ENCODE measurements at regions not wholly inside any gene's neighbourhood (a gene's known extent, or its start where the extent isn't known, plus 50 kb on each side); places are given as distances from the start of the nearest gene placed in this dataset.
A peak's percentile ranks its signal among the peaks of the same experiment; 100 is the strongest.

DNA sequence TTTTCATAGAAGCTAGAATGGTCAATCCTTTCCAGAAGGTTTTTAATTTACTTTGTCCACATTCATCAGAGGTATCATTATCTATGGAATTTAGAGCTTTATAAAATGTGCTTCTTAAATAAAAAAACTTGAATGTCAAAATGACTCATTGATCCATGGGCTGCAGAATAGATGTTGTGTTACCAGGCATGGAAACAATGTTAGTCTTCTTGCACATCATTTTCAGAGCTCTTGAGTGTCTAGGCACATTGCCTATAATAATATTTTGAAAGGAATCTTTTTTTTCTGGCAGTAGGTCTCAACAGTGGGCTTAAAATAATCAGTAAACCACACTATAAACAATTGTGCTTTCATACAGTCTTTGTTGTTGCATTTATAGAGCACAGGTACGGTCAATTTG lies 200.3 kb downstream of the FAT4 start:
- no peak for DNase-seq (ENCODE audit: low spot score)

DNA sequence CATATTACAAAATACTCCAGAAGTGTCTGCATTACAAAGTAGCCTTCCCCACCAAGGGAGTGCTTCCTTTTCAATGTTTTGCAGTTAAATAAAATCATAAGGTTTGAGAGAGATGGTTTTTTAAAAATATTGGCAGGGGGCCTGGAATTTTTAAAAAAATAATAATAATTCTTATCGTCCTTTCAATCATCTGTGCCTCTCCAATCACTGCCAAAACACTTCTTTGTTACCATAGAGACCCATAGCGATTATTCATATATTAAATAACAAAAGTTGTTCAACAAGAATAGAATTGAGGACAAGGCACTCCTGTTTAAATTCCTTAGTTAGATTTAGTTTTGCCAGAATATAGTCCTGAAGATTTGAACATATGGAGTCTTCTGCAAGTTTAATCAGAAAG lies 203.1 kb downstream of the FAT4 start:
- no peak for DNase-seq (ENCODE audit: low spot score)

DNA sequence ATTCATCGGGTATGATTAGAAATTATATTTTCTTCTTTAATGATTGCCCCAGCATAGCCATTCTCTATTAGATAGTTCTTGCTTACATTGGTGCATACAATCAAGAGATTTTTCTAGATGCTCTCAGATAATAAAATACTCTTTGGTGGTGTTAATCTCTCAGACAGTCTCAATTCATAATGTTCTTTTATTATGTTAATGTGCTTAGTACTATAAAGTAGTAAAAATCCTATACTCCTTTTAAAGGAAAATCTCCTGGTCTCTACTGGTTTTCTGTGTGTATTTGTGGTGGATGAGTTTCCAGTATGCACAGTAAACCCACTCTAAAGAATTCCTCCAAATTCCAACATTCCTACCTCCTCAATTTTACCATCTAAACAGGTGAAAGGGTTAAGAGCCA lies 203.5 kb downstream of the FAT4 start:
- DNase-seq (ENCODE audit: low spot score) = no peak

DNA sequence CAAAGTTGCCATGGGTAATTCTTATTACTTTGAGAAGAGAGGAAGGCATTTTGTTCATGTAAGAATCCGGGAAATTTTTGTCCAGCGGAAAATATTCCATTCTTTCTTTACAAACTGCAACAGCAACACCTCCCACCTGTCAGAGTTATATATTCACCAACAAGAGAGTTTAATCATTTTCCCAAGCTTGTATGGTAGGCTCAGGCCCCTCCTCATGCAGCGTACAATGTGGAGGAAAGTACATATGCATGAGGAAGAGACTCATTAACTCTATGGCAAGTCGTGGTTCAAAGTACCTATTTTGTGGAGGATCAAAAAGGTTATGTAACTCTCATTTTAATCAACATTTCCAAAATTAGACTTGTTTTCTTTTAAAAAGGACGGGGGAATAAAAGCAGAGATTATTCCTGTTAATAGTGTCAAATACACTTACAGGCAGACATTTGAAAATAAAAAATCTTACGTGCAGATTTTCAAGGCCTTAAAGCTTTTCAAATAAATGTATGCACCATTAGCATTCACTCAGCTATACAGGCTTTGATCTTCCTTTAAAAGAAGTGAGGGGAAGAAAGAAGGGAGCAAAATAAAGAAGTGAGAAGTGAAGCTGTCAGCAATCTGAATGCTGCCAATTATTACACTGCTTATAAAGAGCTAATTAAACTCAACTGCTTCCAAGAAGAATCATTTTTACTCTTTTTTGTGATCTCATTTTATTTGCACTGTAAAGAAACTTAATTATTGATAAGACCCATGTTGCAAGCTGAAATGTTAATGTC lies 204.8 kb downstream of the FAT4 start:
- no peak for DNase-seq (ENCODE audit: low spot score)

GRCh38 chr4:125520258-125520990 lies 205.7 kb downstream of the FAT4 start:
- no peak for DNase-seq (ENCODE audit: low spot score)

- DNase-seq (ENCODE audit: low spot score) = no peak
Measured at GRCh38 chr4:125522588-125522987, 207.8 kb downstream of the FAT4 start.

- no peak for DNase-seq (ENCODE audit: low spot score)
Measured at GRCh38 chr4:125522992-125523391, 208.2 kb downstream of the FAT4 start.

- no peak for DNase-seq (ENCODE audit: low spot score)
Measured at GRCh38 chr4:125526420-125526819, 211.7 kb downstream of the FAT4 start.

DNA sequence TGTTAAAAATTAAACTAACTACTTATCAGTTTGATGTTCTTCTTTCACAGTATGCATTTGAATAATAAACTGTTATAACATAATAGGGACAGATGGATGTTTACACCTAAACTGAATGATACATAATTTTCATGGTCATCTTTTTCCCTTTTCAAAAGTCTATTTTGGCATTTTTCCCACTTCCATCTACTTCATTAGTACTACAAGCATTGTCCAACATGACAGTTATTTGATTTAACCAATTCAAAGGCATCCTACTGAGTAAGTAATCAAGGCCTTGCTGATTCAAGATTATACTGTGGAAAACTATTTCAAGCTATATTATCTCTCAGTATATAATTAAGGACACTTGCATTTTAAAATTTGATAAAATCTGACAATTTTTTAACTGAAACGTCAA lies 212.9 kb downstream of the FAT4 start:
- no peak for DNase-seq (ENCODE audit: low spot score)

DNA sequence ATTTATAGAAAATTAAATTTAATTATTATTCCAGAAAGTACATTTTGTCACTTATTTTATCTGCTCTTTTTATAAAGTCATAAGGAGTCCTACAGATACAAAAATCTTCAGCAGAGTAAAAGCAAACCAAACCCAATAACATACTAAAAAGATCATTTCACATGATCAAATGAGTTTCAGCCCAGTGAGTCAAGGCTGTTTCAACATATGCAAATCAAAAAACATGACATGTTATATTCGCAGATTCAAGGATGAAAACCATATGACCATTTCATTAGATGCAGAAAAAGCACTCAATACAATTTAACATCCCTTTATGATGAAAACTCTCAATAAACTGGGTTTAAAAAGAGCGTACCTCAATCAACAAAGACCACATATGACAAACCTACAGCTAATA lies 214.3 kb downstream of the FAT4 start:
- DNase-seq (ENCODE audit: low spot score) = no peak

- no peak for DNase-seq (ENCODE audit: low spot score)
Measured at GRCh38 chr4:125538670-125539069, 223.9 kb downstream of the FAT4 start.

- DNase-seq (ENCODE audit: low spot score) = no peak
Measured at GRCh38 chr4:125539691-125540090, 224.9 kb downstream of the FAT4 start.

GRCh38 chr4:125541836-125542385 lies 227.2 kb downstream of the FAT4 start:
- DNase-seq (ENCODE audit: low spot score) = no peak

- no peak for DNase-seq (ENCODE audit: low spot score)
Measured at GRCh38 chr4:125546272-125546671, 231.5 kb downstream of the FAT4 start.

GRCh38 chr4:125547836-125548235 lies 233.1 kb downstream of the FAT4 start:
- no peak for DNase-seq (ENCODE audit: low spot score)

GRCh38 chr4:125550769-125551168 lies 236.0 kb downstream of the FAT4 start:
- DNase-seq (ENCODE audit: low spot score) = no peak

GRCh38 chr4:125551466-125551865 lies 236.7 kb downstream of the FAT4 start:
- DNase-seq (ENCODE audit: low spot score) = no peak

DNA sequence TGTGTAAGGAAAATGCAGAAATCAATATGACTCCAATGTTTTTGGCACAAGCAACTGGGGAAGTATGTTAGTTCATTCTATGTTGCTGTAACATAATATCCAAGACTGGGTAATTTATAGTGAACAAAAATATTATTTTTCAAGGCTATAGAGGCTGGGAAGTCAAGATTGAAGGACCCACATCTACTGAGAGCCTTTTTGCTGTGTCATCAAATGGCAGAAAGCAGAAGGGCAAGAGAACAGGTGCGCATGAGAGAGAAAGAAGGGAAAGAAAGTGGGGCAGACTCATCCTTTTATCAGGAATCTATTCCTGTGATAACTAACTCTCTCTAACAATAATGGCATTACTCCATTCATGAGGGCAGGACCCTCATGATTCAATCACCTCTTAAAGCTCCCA lies 237.2 kb downstream of the FAT4 start:
- no peak for DNase-seq (ENCODE audit: low spot score)

GRCh38 chr4:125572601-125573000 lies 257.8 kb downstream of the FAT4 start:
- no peak for DNase-seq (ENCODE audit: low spot score)

DNA sequence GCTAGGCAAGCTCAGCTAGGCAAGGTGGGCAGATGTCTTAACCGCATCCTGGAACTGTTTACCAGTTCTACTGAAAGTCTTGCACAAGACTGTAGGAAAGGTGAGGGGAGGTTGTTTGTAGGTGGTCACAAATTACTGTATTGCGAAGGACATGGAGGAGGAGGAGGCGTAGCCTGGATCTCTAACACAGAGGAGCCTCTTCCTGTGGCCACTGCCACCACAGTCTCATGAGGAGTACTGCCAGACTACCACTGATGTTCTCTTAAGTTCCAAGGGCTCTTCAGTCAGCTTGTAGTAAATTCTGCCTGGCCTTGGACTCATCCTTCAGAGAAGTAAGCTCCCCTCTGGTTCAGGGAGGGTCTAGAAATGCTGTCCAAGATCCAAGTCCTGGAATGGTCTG lies 258.6 kb downstream of the FAT4 start:
- no peak for DNase-seq (ENCODE audit: low spot score)

DNA sequence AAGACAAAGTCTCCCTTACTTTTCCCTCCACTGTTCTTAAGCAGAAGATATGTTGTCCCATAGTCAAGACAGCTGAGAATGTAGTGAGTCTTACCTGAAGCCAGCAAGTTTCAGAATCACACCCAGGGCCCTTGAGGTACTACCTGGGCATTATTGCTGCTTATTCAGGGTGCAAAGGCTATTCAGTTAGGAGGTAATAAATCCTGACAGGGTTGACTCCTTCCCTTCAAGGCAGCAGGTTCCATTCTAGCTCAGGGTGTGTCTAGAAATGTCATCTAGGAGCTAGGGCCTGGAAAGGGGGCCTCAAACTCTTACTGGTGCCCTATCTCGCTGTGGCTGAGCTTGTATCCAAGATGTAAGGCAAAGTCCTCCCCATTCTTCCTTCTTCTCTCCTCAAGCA lies 259.0 kb downstream of the FAT4 start:
- no peak for DNase-seq (ENCODE audit: low spot score)

- DNase-seq (ENCODE audit: low spot score) = no peak
Measured at GRCh38 chr4:125582302-125582701, 267.5 kb downstream of the FAT4 start.

DNA sequence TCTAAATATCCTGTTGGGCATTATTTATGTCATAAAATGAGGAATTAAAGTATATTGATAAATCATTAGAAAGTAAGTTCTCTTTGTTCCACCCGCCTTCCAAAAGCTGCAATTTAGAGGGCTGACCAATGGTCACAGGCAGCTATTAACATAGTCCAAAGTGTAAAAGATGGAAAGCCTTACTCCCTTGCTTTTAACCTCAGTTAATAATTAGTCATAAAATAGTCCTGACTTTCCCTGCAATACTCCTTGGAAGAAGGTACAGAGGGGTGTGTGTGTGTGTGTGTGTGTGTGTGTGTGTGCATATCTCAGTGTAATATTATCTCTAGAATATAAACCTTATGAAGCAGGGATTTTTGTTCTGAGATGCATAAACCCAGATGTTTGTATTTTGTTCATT lies 275.4 kb downstream of the FAT4 start:
- DNase-seq (ENCODE audit: low spot score) = peak; percentile 38

Data from mucosa of gallbladder (tissue), 1 donor.